Astrocyte (in vitro differentiated cells and primary cell): ENCODE measurements at regions not wholly inside any gene's neighbourhood (a gene's known extent, or its start where the extent isn't known, plus 50 kb on each side); places are given as distances from the start of the nearest gene placed in this dataset.

ENCODE experiments used
- DNase-seq: peaks from one replicate; pipeline ENCODE4 v3.0.0-alpha.2; 2010; ENCODE audit warnings: low read depth
- FAIRE-seq: peaks from 2 replicates; lab custom pipeline; 2011; peaks lifted over from hg19 to GRCh38; lab: Jason Lieb, UNC
- H2AFZ ChIP-seq: 2 replicates; pipeline ENCODE4 v1.6.0; 2012; ENCODE audit warnings: low read depth, low read length, inconsistent platforms
- H3K27ac ChIP-seq: 2 replicates; pipeline ENCODE4 v1.5.1; 2011; ENCODE audit warnings: low read depth, low read length, inconsistent platforms
- H3K27me3 ChIP-seq: 2 replicates; pipeline ENCODE4 v1.6.0; 2011; ENCODE audit warnings: low read length, inconsistent platforms; ENCODE audit not compliant: insufficient read depth
- H3K36me3 ChIP-seq: 2 replicates; pipeline ENCODE4 v1.5.1; 2011; ENCODE audit warnings: low read length, inconsistent platforms; ENCODE audit not compliant: insufficient read depth
- H3K4me1 ChIP-seq: 2 replicates; pipeline ENCODE4 v1.5.1; 2011; ENCODE audit warnings: low read length, inconsistent platforms; ENCODE audit not compliant: insufficient read depth
- H3K4me2 ChIP-seq: 2 replicates; pipeline ENCODE4 v1.6.0; 2012; ENCODE audit warnings: low read length, inconsistent platforms
- H3K4me3 ChIP-seq: 2 replicates; pipeline ENCODE4 v1.5.1; 2011; ENCODE audit warnings: low read depth, mild to moderate bottlenecking, low read length, inconsistent platforms; ENCODE audit not compliant: insufficient read depth
- H3K79me2 ChIP-seq: 2 replicates; pipeline ENCODE4 v1.6.0; 2012; ENCODE audit warnings: mild to moderate bottlenecking, low read length, inconsistent platforms; ENCODE audit not compliant: insufficient read depth
- H3K9ac ChIP-seq: 2 replicates; pipeline ENCODE4 v1.6.0; 2012; ENCODE audit warnings: mild to moderate bottlenecking, low read length, inconsistent platforms
- H3K9me3 ChIP-seq: 2 replicates; pipeline ENCODE4 v1.5.1; 2012; ENCODE audit warnings: low read depth, mild to moderate bottlenecking, low read length, inconsistent platforms; ENCODE audit not compliant: insufficient read depth
- H4K20me1 ChIP-seq: 2 replicates; pipeline ENCODE4 v1.6.0; 2012; ENCODE audit warnings: low read length, inconsistent platforms; ENCODE audit not compliant: insufficient read depth
- H3K27ac Mint-ChIP-seq: one replicate; pipeline ENCODE4 v1.8.0; 2021; ENCODE audit warnings: mild to moderate bottlenecking, mixed read lengths; ENCODE audit not compliant: unreplicated experiment
- H3K27me3 Mint-ChIP-seq: one replicate; pipeline ENCODE4 v1.8.0; 2021; ENCODE audit warnings: low read depth, mixed read lengths; ENCODE audit not compliant: unreplicated experiment
- H3K36me3 Mint-ChIP-seq: one replicate; pipeline ENCODE4 v1.8.0; 2021; ENCODE audit warnings: low read depth, mixed read lengths; ENCODE audit not compliant: unreplicated experiment
- H3K4me1 Mint-ChIP-seq: one replicate; pipeline ENCODE4 v1.8.0; 2021; ENCODE audit warnings: low read depth, mixed read lengths; ENCODE audit not compliant: unreplicated experiment
- H3K4me3 Mint-ChIP-seq: one replicate; pipeline ENCODE4 v1.8.0; 2021; ENCODE audit warnings: mild to moderate bottlenecking, moderate library complexity, mixed read lengths; ENCODE audit not compliant: unreplicated experiment
- H3K9me3 Mint-ChIP-seq: one replicate; pipeline ENCODE4 v1.8.0; 2021; ENCODE audit warnings: mild to moderate bottlenecking, mixed read lengths; ENCODE audit not compliant: unreplicated experiment
- EZH2 ChIP-seq: IDR thresholded peaks from 2 replicates; pipeline ENCODE4 v1.6.1; 2012; ENCODE audit warnings: mild to moderate bottlenecking, low read length, inconsistent platforms; ENCODE audit not compliant: insufficient read depth
- TF ChIP-seq, protein P1 (sequence below): IDR thresholded peaks from 2 replicates; pipeline ENCODE4 v1.5.1; 2011; ENCODE audit warnings: low read depth, mild to moderate bottlenecking, inconsistent platforms, low read length, moderate library complexity; ENCODE audit not compliant: insufficient read depth

DNA sequence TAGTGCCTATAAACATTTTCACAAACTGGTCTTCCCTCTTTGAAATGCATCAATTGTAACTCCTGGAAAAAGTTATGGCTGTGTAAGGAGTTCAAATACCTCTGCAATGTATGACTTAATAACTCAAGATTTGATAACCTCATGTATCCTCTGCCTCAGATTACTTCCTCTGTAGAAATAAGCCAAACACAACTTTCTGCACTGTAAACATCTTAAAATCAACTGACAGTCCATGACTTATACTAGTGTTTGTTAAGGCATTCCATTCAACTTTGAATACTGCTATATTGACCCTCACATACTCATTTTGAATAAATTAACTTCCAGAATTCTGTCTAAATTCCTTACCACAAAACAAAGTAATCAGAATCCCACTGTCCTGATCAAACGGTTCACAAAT, 256.2 kb upstream of the POU5F2 start:
- Mint-ChIP-seq H3K4me1 (no peaks in the 10 kb centered on the region), H3K4me3 (no peak overlapping the region), H3K36me3 (peaks cover 2% of the 10 kb centered on the region), H3K27me3 (no peaks in the 10 kb centered on the region), H3K27ac (no peak overlapping the region), H3K9me3 (no peaks in the 10 kb centered on the region)
- peaks cover 6% of the 10 kb centered on the region for H3K4me1 ChIP-seq
- H3K27ac ChIP-seq: no peak overlapping the region
- no peaks in the 10 kb centered on the region for H4K20me1 ChIP-seq
- no peaks in the 10 kb centered on the region for H3K79me2 ChIP-seq
- H3K27me3 ChIP-seq: no peaks in the 10 kb centered on the region
- FAIRE-seq (peak; percentile 41), DNase-seq (no peak)
- no peaks in the 10 kb centered on the region for H3K36me3 ChIP-seq
- H3K9ac ChIP-seq: no peak overlapping the region
- H3K9me3 ChIP-seq: no peaks in the 10 kb centered on the region
- TF ChIP-seq, protein P1, sequence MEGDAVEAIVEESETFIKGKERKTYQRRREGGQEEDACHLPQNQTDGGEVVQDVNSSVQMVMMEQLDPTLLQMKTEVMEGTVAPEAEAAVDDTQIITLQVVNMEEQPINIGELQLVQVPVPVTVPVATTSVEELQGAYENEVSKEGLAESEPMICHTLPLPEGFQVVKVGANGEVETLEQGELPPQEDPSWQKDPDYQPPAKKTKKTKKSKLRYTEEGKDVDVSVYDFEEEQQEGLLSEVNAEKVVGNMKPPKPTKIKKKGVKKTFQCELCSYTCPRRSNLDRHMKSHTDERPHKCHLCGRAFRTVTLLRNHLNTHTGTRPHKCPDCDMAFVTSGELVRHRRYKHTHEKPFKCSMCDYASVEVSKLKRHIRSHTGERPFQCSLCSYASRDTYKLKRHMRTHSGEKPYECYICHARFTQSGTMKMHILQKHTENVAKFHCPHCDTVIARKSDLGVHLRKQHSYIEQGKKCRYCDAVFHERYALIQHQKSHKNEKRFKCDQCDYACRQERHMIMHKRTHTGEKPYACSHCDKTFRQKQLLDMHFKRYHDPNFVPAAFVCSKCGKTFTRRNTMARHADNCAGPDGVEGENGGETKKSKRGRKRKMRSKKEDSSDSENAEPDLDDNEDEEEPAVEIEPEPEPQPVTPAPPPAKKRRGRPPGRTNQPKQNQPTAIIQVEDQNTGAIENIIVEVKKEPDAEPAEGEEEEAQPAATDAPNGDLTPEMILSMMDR: no peak
- TF ChIP-seq EZH2: no peak
- no peak overlapping the region for H2AFZ ChIP-seq
- H3K4me2 ChIP-seq: no peak overlapping the region
- no peak overlapping the region for H3K4me3 ChIP-seq

DNA sequence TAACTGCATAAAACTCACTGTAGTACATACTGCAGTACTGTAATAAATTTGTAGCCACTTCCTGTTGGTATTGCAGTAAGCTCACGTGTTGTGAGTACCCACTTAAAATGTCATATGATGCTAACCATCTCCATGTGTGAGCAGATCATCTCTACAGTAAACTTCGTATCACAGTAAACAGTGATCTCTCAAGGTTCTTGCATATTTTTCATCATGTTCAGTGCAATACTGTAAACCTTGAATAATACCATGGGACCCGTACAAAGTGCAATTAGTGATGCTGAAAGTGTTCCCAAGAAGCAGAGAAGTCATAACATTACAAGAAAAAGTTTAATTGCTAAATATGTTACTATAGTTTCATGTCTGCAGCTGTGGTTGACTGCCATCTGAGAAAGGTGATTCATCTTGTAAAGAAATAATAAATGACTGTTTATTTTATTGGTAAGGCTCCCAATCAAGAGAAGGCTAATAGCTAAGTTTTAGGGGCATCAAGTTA, 253.8 kb upstream of the POU5F2 start:
- DNase-seq: no peak
- Histone ChIP-seq H3K4me3 (no peak overlapping the region), H3K27ac (no peak overlapping the region), H3K4me2 (no peak overlapping the region), H3K4me1 (peaks cover 6% of the 10 kb centered on the region), H4K20me1 (no peaks in the 10 kb centered on the region), H3K9ac (no peak overlapping the region), H3K9me3 (no peaks in the 10 kb centered on the region), H2AFZ (no peak overlapping the region), H3K79me2 (no peaks in the 10 kb centered on the region), H3K27me3 (no peaks in the 10 kb centered on the region), H3K36me3 (no peaks in the 10 kb centered on the region)
- H3K4me1 Mint-ChIP-seq: no peaks in the 10 kb centered on the region
- no peaks in the 10 kb centered on the region for H3K9me3 Mint-ChIP-seq
- no peak for TF ChIP-seq EZH2
- TF ChIP-seq, protein P1: no peak
- H3K27ac Mint-ChIP-seq: no peak overlapping the region
- no peaks in the 10 kb centered on the region for H3K36me3 Mint-ChIP-seq
- H3K27me3 Mint-ChIP-seq: no peaks in the 10 kb centered on the region
- no peak overlapping the region for H3K4me3 Mint-ChIP-seq
- FAIRE-seq: no peak

DNA sequence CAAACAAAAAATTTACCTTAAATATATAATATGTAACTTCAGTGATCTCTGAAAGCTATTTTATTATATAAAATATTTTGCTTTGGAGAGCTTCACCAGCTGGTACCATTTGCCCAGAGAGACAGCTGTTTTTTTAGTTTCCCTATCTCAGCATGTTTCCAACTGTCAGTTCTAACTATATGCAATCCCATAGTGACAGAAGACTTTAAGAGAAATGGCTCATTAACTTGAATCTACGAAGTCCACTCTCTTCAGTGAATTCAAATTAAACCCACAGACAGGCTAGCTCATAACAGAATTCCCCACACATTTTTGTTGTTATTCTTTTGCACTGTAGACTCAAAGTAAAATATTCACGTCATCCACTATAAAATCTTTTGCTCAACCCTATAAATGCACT, 251.8 kb upstream of the POU5F2 start:
- no peak overlapping the region for H3K9ac ChIP-seq
- H3K4me1 ChIP-seq: peaks cover 6% of the 10 kb centered on the region
- FAIRE-seq (no peak), DNase-seq (no peak)
- H3K36me3 Mint-ChIP-seq: no peaks in the 10 kb centered on the region
- H3K27ac ChIP-seq: no peak overlapping the region
- no peaks in the 10 kb centered on the region for H3K4me1 Mint-ChIP-seq
- no peaks in the 10 kb centered on the region for H3K9me3 ChIP-seq
- H4K20me1 ChIP-seq: no peaks in the 10 kb centered on the region
- no peaks in the 10 kb centered on the region for H3K9me3 Mint-ChIP-seq
- no peak overlapping the region for H3K4me3 Mint-ChIP-seq
- no peaks in the 10 kb centered on the region for H3K27me3 Mint-ChIP-seq
- H3K27me3 ChIP-seq: no peaks in the 10 kb centered on the region
- no peaks in the 10 kb centered on the region for H3K79me2 ChIP-seq
- TF ChIP-seq EZH2: no peak
- TF ChIP-seq, protein P1: no peak
- H2AFZ ChIP-seq: no peak overlapping the region
- H3K4me3 ChIP-seq: no peak overlapping the region
- H3K27ac Mint-ChIP-seq: no peak overlapping the region
- H3K4me2 ChIP-seq: no peak overlapping the region
- H3K36me3 ChIP-seq: no peaks in the 10 kb centered on the region
